GM20431 (cell line): ENCODE measurements at regions not wholly inside any gene's neighbourhood (a gene's known extent, or its start where the extent isn't known, plus 50 kb on each side); places are given as distances from the start of the nearest gene placed in this dataset.

ENCODE experiments used
- in situ Hi-C: fragments of 300-500 bp; cut with MseI, MboI; formaldehyde crosslinking; loops from one replicate; pipeline ENCODE4 v1.15.0; 2020; ENCODE audit warnings: low sequenced_read_pairs; ENCODE audit not compliant: unreplicated experiment

DNA sequence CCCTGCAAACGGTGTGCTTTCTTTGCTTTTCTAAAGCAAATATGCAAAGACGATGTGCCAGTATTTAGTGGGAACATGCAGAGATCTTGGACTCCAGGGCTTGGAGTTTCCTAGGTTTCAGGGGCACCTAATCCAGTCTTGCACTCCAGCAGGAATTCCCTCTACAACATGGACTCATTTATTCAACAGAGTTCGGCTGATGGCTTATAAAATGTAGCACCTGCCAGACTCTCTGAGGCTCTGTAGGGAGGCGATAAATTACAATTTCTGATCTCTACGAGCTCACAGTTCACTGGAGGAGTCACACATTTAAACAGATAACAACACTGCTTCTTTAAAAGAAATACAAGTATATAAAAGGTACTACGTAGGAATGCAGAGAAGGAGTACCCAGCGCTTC lies 143.7 kb downstream of the FGF9 start:
- in situ Hi-C loops, result no loop called here

DNA sequence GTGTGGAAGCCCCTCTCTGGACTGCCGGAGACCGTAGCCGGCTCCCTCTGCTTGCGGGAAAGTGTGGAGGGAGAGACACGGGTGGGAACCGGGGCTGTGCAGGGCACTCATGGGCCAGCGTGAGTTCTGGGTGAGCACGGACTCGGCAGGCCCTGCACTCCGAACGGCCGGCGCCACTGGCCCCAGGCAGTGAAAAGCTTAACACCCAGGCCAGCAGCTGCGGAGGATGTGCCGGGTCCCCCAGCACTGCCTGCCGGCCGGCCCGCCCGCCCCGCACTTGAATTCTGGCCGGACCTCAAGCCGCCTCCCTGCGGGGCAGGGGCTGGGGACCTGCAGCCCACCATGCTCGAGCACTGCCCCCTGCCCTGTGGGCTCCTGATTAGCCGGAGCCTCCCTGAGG lies 147.0 kb downstream of the FGF9 start:
- in situ Hi-C loops, result no loop called here

GRCh38 chr13:21822029-21822428 lies 151.2 kb downstream of the FGF9 start:
- in situ Hi-C loops, result no loop called here

DNA sequence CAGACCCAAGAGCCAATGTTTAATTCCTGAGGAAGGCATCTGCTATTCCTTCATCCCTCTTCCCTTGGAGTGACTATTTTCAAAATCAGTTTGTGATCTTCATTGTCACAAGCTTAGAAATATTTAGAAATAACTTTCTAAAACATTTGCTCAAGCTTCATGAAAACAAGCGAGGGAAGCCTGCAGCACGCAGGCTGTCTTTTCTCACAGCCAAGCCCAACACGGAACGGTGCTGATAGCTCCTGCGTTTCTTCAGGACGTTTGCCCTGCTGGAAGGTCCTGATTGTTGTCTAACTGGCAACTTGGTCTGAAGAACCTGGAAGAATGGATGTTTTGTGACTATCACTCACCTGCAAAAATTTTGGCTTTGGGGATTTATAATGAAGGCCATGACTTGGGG lies 152.5 kb downstream of the FGF9 start:
- in situ Hi-C loops, result no loop called here

DNA sequence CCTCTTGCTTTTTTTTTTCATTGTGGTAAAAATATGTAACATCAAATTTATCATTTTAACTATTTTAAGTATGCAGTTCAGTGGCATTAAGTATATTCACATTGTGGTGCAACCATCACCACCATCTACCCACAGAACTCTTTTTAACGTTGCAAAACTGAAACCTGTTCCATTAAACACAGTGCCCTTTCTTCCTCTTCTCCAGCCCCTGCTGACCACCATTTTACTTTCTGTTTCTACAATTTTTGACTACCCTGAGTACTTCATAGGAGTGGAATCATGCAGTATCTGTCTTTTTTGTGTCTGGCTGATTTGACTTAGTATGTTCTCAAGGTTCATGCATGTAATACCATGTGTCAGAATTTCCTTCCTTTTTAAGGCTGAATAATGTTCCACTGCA lies 153.1 kb downstream of the FGF9 start:
- in situ Hi-C loops, result no loop called here

GRCh38 chr13:21825186-21825585 lies 154.3 kb downstream of the FGF9 start:
- in situ Hi-C loops, result no loop called here

- in situ Hi-C loops, result no loop called here
Measured at GRCh38 chr13:21825801-21826200, 154.9 kb downstream of the FGF9 start.

GRCh38 chr13:21826214-21827015 lies 155.5 kb downstream of the FGF9 start:
- in situ Hi-C loops, result no loop called here

- in situ Hi-C loops, result no loop called here
Measured at GRCh38 chr13:21831654-21832324, 160.9 kb downstream of the FGF9 start.

GRCh38 chr13:21833921-21834320 lies 163.0 kb downstream of the FGF9 start:
- in situ Hi-C loops, result no loop called here

DNA sequence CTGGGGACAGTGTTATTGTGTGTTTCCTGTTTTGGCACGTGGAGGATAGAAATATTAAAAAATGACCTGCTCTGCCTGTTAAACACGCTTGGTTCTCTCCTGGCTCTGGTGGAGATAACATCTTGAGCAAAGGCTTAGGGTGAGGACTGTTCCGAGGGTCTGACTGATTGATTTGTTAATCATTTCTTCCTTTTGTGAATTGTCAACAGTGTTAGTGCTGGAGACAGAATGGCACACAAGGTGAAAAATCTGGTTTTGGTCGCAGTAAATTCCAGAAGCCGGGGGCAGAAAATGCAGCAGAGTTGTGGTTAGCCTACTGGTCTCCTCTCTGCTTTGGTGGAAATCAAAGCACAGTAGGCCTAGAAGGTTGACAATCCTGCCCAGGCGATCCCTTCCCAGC lies 163.6 kb downstream of the FGF9 start:
- in situ Hi-C loops, result no loop called here

DNA sequence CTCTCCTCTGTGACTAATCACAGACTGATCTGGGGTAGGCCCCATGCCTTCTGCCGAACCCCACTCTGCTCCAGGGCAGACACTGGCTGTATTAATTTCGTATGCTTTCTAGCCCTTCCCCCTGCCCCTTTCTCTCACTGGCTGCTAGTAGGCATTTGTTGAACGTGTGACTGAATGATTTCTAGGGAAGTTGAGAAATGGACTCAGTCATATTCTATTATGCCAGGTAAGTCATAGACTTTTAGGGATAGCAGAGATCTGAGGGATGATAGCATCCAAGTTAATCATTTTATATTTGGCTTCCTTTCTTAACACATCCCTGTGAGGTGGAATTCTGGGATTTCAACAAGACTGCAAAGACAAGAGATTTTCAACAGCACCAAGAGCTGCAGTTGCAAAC lies 166.4 kb downstream of the FGF9 start:
- in situ Hi-C loops, result no loop called here

DNA sequence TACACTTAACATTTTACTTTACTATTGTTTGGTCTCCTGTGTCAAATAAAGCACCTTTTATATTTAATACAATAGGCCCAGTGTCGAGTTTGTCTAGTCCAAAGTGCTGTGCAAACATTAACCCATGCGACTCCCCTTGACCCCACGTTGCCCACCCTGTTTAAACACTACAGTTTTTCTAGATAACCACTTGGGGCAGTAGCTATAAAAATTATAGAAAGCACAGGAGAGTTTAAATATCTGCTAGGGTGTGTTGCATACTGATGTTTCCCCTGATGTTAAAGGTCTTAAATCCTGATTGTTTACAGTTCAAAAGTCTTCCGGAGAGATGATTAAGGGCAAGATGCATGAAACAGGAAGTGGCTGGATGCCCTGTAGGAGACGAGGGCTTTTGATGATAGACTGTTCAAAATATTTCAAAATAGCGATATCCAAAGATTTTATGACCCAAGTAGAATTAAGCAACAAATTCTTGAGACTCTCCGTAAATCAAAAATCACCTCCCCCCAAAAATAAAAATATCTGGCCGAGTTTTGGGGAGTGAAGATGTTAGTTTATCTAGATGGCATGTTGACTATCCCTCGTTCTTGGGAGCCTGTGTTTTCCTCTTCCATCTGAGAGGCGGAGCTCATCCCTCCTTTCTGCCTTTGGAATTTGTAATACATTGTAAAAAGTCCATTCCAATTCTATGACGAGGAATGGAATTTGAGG lies 167.1 kb downstream of the FGF9 start:
- in situ Hi-C loops, result no loop called here

DNA sequence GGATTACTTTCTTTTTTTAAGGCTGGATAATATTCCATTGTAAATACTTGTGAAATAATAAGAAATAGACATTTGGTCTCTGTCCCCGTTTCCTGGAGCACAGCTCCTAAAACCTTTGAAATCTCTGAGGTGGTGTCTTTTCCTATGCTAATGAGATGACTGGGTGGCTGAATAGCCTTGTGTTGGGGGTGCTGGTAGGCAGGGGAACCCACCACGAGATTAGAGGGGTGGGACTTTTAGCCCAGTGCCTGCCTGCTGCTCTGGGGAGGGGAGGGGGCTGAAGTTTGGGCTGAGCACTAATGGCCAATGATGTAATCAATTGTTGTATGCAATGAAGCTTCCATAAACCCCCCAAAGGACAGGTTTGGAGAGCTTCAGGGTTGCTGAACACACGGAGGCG lies 175.7 kb downstream of the FGF9 start:
- in situ Hi-C loops, result no loop called here

- in situ Hi-C loops, result no loop called here
Measured at GRCh38 chr13:21849323-21849722, 178.4 kb downstream of the FGF9 start.

- in situ Hi-C loops, result no loop called here
Measured at GRCh38 chr13:21850013-21851006, 179.4 kb downstream of the FGF9 start.

DNA sequence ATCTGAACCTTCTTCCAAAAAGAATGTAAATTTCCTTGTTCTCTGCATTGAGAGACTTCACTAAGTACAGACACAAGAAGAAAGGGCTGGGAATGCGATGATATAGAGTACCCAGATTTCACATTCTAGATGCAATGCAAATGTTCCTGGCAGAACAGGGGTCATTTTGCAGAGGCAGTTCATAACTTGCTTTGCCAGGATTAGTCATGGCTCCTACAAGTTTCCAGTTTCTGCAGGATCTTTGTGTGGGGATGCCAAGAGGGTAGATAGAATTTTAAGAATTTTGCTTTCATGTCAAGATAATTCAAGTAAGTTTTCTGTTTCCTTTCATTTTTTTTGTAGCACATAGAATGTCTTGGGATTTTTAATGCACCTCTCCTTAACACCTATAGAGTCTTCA lies 181.2 kb downstream of the FGF9 start:
- in situ Hi-C loops, result no loop called here

GRCh38 chr13:21853779-21854178 lies 182.9 kb downstream of the FGF9 start:
- in situ Hi-C loops, result no loop called here

DNA sequence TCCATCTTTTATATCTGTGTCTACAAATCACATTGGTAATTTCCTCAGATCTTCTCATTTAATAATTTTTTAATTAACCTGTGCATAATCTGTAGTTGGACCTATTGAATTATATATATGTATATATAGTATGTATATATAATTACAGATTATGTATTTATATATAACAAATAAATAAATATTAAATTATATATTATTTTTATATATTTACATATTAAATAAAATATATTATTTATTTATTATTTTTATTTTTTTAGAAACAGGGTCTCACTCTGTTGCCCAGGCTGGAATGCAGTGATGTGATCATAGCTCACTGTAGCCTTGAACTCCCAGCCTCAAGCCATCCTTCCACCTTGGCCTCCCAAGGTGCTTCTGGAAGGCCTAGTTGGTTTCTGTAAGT lies 197.9 kb downstream of the FGF9 start:
- in situ Hi-C loops, result no loop called here

DNA sequence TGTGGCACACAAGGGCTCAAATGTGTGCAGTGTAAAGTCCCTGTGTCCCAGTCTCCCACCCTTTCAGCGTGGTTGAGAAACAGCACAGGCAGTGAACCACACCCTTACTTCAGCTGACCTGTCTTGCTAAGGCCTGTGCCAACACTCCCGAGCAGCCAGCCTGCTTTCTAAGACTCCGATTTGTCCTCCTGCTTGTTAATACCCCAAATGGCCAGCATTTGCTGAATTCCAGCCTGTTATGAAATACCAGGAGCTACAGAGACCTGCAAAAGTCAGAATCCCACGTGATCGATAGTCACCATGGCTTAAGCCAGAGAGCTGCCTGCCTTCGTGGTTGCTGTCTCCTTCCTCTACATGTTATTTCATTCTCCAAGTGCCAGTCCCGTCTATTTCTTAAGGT lies 200.5 kb downstream of the FGF9 start:
- in situ Hi-C loops, result no loop called here
